Dedifferentiated amniotic fluid mesenchymal stem cell (primary cell): ENCODE measurements at regions not wholly inside any gene's neighbourhood (a gene's known extent, or its start where the extent isn't known, plus 50 kb on each side); places are given as distances from the start of the nearest gene placed in this dataset.
A peak's percentile ranks its signal among the peaks of the same experiment; 100 is the strongest.
"Not testable (repeated sequence)": the region's sequence is repeated elsewhere in the genome, so short reads cannot be mapped to it uniquely, and the experiment has no call there.

Experiments used
- DNase-seq: peaks from one replicate; pipeline ENCODE4 v3.0.0-alpha.2; 2016; ENCODE audit errors: extremely low spot score

DNA sequence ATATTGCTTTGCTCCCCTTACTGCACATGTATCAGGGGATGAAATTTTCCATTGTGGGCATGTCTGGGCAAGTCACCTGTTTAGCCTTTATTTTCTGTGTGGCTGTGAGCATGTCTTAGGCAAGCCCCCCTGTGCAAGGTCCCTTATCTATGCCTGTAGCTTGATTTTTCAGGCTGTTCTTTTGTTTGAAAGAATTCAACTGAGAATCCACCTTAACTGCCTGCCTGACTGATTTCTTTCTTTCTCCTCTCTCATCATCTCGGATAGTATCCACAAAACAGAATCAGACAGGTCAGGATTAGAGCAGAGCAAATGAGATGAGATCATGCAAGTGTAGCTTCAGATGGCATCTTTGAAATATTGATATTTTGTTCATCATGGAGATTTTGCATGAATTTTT lies 1147.5 kb upstream of the ACVR2A start:
- no peak for DNase-seq

- DNase-seq: not testable (repeated sequence)
Observed at GRCh38 chr2:146696787-146697186, 1148.0 kb upstream of the ACVR2A start.

DNA sequence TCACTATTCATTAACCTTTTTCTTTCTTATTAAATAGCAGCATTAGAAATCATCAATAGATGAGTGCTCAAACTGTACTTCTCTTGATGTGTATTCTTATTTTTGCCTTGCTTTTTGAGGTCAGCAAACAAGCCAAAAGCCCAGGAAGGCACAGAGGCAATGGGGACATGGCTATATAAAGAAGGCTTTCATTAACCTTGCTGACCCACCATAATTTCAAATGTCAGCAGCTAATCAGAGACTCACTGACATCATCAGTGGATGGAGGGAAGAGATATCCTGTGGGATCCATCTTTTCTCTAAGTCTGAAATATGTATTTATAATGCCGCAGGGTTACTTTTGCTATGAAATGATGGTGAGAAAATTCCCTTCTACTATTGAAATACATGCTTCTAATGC lies 1162.8 kb upstream of the ACVR2A start:
- no peak for DNase-seq

DNA sequence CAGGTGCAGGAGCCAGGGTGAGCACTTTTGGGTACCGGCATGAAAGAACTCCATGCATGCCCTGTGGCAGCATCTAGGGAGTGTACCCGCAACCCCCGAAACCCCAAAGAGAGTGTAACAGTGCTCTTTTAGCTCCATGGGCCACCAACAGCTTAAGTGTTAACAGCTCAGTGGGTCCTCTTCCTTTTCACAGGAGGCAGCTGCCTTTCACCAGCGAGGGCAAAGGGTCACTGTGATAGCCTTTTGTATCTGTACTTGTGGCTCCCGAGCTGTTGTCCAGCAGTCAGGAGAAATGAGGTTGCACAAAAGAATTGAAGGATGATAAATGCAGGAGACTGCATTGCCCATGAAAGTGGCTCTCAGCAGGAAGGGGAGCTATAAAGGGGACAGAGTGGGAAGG lies 1166.3 kb upstream of the ACVR2A start:
- no peak for DNase-seq

DNA sequence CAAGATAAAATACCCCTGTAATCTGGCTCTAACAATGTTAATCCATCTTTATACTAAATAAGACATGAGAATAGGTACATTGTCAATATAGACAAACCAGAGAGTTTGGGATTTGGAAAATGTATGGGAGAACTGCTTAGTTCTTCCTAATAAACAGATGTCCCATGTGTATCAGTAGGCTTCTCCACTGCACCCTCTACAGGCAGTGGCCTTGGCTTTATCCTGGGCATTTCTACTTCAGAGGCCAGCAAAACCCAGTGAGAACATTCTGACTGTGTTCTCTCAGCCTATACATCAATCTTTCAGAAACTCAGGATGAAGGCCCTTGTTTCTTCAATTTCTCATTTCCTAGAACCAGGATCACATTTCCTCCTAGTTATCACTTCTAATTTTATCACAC lies 1167.5 kb upstream of the ACVR2A start:
- no peak for DNase-seq

- DNase-seq: no peak
Observed at GRCh38 chr2:146669735-146670134, 1175.1 kb upstream of the ACVR2A start.

DNA sequence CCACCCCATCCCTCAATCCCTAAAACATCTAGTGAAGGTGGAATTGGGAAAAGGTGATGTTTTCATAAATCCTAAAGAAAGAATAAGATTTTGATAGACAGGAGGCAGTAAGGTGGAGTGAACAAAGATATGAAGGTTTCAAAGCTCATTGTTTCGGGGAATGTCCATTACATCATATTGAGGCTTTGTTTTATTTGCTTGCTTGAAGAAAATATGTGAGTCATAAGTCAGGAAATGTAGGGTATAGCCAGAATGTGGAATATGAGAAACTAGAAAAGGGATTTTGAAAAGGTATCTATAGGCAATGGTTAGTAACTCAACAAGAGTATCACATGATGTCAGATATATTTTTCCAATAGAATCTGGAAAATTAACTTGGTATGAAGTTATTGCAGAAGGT lies 1178.5 kb upstream of the ACVR2A start:
- no peak for DNase-seq

DNA sequence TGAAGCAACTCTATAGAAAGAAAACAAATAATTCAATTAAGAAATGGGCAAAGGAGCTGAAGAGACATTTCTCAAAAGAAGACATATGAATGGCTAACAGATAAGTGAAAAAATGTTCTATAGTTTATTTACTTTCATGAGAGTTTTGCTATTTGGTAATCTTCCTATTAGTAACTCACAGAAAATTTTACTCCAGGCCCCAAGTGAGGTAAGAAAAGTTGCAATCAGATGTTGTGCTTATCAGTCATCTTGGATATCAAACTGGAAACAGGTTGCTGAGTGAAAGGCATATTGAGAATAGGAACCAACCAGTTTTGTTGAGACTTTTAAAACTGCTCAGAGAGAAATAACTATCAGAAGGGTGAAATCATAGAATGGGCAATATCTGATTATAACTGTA lies 1179.0 kb upstream of the ACVR2A start:
- DNase-seq: no peak

DNA sequence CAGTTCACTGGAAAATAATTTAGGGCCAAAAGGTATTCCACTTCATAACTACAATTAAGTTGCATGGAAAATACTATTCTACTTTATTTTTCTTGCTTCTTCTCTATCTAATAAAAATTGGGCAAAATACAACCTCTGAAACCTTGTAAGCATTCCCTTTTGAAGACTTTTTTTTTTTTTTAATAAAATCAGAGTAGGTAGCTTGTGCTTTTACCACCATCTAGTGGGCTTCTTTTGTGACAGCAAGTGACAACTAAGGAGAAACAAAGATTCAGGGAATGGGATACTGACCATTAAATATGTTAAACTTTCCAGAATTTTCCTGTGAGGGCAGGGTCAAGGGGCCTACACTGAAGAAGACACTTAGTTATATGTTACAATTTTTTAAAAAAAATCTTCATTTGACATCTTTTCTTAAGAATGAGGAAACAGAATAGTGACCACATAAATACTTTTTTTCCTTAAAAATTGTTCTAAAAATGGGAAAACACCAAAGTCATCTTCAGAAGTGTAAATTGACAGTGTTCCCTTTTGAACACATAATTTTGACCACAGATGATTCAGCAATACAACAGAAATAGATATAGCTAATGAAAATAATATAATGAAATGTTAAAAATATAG lies 1183.2 kb upstream of the ACVR2A start:
- peak; percentile 42 for DNase-seq

DNA sequence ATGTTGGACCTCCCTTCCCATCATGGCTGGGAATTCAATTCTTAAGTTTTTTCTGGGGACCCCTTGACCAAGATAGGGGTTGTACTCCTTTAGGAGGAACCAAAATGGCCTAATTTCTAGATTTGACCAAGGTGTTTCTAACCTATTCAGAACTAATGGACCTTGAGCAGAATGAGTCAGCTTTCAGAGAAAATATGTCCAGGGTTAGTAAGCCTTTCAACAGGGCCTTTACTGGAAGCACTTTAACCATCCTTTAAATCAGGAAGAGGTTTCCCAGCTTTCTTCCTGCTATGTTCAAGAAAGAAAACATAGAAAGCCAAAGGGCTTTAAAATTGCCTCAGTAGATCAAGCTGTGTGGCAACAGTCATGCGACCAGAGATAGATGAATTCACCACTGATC lies 1184.9 kb upstream of the ACVR2A start:
- no peak for DNase-seq

DNA sequence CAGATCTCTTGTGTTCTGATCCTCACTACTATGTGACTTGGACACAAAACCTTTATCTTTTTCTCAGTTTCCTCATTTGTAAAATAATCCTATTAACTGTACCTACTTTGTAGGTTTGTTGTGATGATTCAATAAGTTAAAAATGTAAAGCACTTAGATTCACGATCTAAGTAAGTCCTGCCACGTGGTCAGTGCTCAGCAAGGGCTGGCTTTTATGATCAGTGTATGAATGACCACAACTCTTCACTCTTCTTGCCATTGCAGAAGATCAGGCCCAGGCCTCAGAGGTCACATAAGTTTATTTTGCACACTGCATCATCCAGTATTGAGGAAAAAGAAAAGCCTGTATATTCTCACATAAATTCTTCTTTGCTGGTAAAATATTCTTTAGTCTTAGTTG lies 1192.5 kb upstream of the ACVR2A start:
- no peak for DNase-seq

DNA sequence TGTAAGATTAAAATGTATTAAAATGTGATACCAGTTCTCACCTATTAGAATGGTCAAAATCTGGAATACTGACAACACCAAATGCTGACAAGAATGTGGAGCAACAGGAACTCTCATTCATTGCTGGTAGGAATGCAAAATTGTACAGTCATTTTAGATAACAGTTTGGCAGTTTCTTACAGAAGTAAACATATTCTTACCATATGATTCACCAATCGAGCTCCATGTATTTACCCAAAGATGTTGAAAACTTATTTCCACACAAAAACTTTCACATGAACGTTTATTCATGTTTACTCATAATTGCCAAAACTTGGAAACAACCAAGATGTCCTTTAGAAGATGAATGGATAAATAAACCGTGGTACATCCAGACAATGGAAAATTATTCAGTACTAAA lies 1193.5 kb upstream of the ACVR2A start:
- no peak for DNase-seq

DNA sequence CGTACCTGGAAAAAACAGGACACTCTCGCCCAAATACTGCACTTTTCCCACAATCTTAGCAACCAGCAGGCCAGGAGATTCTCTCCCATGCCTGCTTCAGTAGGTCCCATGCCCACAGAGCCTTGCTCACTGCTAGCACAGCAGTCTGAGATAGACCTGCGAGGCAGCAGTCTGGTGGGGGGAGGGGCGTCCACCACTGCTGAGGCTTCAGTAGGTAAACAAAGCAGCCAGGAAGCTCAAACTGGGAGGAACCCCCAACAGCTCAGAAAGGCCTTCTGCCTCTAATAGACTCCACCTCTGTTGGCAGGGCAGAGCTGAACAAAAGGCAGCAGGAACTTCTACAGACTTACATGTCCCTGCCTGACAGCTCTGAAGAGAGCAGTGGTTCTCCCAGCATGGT lies 1202.8 kb upstream of the ACVR2A start:
- no peak for DNase-seq

DNA sequence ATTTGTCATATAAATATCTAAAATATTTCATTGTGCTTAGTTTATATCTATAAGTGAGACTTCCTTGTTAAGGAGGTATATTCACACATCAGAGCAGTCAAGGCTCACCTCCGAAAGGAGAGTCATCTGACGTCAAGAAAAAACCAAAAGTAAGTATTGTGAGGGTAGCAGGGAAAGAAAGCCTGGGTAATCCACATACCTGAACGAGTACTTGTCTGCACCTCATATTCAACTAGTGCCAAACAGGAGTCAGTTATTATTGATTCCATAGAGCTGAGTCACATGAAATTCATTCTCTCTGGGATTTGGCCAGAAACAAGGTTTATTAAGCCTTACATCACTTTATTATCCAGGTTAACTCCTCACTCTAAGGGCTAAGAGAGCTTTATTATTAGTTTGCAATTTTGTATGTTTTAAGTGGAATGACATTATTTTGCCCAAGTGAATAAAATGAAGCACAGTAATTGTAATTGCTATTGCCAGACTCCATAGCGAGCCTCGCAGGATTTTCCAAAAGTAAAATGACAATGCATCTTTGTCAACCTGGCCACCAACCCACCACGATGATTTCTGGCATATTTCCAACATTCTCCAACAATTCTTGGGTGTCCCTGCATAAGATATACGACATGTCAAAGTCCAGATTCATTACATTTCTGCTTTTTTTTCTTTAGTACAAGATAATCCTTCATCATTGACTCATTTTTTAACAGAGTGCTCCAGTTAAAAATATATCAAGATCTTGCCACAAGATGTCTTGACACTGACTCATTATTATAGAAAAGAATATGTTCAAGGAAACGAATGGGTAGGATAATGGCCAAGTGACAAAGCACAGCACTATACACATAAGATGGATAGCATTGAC lies 1210.4 kb upstream of the ACVR2A start:
- DNase-seq: no peak

DNA sequence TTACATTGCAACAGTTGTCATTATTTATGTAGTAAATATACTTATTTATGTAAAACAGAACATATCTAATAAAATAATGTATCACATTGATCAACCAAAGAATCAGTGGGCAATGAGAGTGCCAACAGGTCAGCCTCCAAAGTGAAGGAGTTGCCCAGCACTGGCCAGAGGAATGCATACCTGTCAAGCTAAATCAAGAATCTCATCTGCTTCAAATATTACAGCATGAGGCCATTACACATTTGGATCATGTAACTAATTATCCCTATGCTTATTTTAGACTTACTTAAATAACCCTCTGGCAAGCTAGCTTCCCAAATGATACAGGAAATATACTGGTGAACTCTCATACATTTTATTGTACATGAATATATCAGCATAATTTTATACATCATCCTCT lies 1211.7 kb upstream of the ACVR2A start:
- DNase-seq: no peak

- DNase-seq: no peak
Observed at GRCh38 chr2:146632707-146633106, 1212.1 kb upstream of the ACVR2A start.

GRCh38 chr2:146624430-146625160 lies 1220.2 kb upstream of the ACVR2A start:
- DNase-seq: no peak

- peak; percentile 30 for DNase-seq
Observed at GRCh38 chr2:146623771-146624170, 1221.1 kb upstream of the ACVR2A start.

GRCh38 chr2:146621656-146622055 lies 1223.2 kb upstream of the ACVR2A start:
- DNase-seq: no peak

DNA sequence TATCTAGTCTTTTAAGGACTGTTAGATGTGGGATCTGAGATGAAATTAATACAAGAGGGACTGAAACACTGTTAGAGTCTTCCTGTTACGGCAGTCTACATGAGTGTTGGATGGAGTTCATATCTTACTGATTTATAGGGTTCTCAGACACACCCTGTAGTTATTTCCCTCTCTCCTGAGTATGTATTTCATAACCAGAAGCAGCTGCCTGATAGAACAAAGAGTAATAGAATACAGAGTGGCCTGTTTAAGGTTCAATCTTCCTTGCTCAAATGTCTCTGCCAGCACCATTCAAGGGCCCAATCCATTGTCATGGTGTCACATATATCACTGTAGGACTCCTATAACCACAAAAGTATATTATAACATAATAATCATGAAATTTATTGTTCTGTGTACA lies 1229.1 kb upstream of the ACVR2A start:
- DNase-seq: no peak

- DNase-seq: no peak
Observed at GRCh38 chr2:146608490-146608889, 1236.3 kb upstream of the ACVR2A start.

DNA sequence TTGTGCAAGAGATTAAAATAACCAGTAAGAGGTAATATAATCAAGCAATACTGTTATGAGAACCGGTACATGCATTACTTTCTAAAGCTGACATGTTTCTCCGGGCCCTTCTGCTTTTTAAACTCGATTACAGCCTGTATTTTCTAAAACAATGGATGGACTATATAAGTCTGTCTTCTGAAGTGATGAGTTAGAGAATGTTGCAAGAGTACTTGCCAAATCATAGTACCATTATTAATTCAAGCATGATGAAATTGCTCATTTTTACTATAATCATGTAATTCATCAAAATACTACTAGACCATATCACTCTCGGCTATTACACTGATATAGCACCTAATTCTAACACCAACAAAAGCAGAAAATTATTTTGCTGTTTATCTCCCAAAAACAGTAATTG lies 1240.3 kb upstream of the ACVR2A start:
- DNase-seq: peak; percentile 8

DNA sequence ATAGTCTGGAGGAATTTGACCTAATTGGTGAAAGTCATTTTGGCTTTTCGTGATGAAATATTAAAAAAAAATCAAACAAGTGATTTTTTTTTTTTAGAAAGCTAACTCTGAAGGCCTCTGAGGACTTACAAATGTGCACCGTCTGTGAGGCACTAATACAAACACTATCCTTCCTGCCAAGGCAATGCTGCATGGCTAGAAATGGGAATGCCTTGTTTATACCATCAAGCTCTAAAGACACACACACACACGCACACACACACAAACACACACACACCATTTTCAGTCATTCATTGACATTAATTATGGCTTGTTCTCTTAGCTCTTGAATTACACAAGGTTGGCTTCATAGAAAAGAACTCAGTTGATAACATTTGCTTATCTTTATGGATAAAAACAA lies 1242.0 kb upstream of the ACVR2A start:
- DNase-seq: no peak
